ENCODE measurements at regions not wholly inside any gene's neighbourhood (a gene's known extent, or its start where the extent isn't known, plus 50 kb on each side); places are given as distances from the start of the nearest gene placed in this dataset.

- Histone ChIP-seq H3K4me1 (ENCODE audit: control insufficient read depth, extremely low read depth, insufficient read depth, low read length) (no peaks in the 10 kb centered on the region), H2AFZ (ENCODE audit: low read length) (no peak overlapping the region), H3K27me3 (ENCODE audit: control insufficient read depth, insufficient read depth, low read length) (no peaks in the 10 kb centered on the region), H3K79me2 (ENCODE audit: control insufficient read depth, insufficient read depth, low read length) (no peaks in the 10 kb centered on the region), H3K9me3 (ENCODE audit: control insufficient read depth, insufficient read depth, low read depth, low read length) (no peaks in the 10 kb centered on the region), H3K9ac (ENCODE audit: insufficient read depth, low read length) (no peak overlapping the region), H3K36me3 (ENCODE audit: control insufficient read depth, insufficient read depth, low read length) (no peaks in the 10 kb centered on the region), H3K27ac (ENCODE audit: insufficient read depth, low read length) (no peak overlapping the region), H3K4me3 (replicated peaks in 1 of 4; ENCODE audit: control extremely low read depth in 1 of 4, insufficient read depth in 1 of 4, low read depth in 3 of 4, low read length in 4 of 4) (no peak overlapping the region), H4K20me1 (ENCODE audit: control insufficient read depth, extremely low read depth, insufficient read depth, low read length) (no peaks in the 10 kb centered on the region), H3K4me2 (ENCODE audit: extremely low read depth, insufficient read depth, low read length) (no peak overlapping the region)
- DNase-seq (ENCODE audit: low read depth in 2 of 2) = no peak
- TF ChIP-seq EZH2 (IDR thresholded peaks at IDR 0.05; ENCODE audit: low read length, missing control alignments) = no peak
- no peak for TF ChIP-seq CTCF (conservative IDR thresholded peaks at IDR 0.05 in 1 of 2, IDR thresholded peaks at IDR 0.05 in 1 of 2; ENCODE audit: low read depth in 1 of 2, low read length in 2 of 2)
Measured at GRCh38 chr6:23424584-23424983, 701.4 kb upstream of the NRSN1 start.

GRCh38 chr6:23435126-23435525, 690.9 kb upstream of the NRSN1 start:
- H2AFZ ChIP-seq (ENCODE audit: low read length) = no peak overlapping the region
- TF ChIP-seq EZH2 (IDR thresholded peaks at IDR 0.05; ENCODE audit: low read length, missing control alignments) (no peak), CTCF (conservative IDR thresholded peaks at IDR 0.05 in 1 of 2, IDR thresholded peaks at IDR 0.05 in 1 of 2; ENCODE audit: low read depth in 1 of 2, low read length in 2 of 2) (no peak)
- H3K79me2 ChIP-seq (ENCODE audit: control insufficient read depth, insufficient read depth, low read length) = no peaks in the 10 kb centered on the region
- no peak overlapping the region for H3K9ac ChIP-seq (ENCODE audit: insufficient read depth, low read length)
- H4K20me1 ChIP-seq (ENCODE audit: control insufficient read depth, extremely low read depth, insufficient read depth, low read length) = no peaks in the 10 kb centered on the region
- no peak overlapping the region for H3K4me2 ChIP-seq (ENCODE audit: extremely low read depth, insufficient read depth, low read length)
- no peak for DNase-seq (ENCODE audit: low read depth in 2 of 2)
- H3K4me1 ChIP-seq (ENCODE audit: control insufficient read depth, extremely low read depth, insufficient read depth, low read length) = no peaks in the 10 kb centered on the region
- H3K9me3 ChIP-seq (ENCODE audit: control insufficient read depth, insufficient read depth, low read depth, low read length) = no peaks in the 10 kb centered on the region
- no peaks in the 10 kb centered on the region for H3K36me3 ChIP-seq (ENCODE audit: control insufficient read depth, insufficient read depth, low read length)
- no peak overlapping the region for H3K4me3 ChIP-seq (replicated peaks in 1 of 4; ENCODE audit: control extremely low read depth in 1 of 4, insufficient read depth in 1 of 4, low read depth in 3 of 4, low read length in 4 of 4)
- no peak overlapping the region for H3K27ac ChIP-seq (ENCODE audit: insufficient read depth, low read length)
- H3K27me3 ChIP-seq (ENCODE audit: control insufficient read depth, insufficient read depth, low read length) = no peaks in the 10 kb centered on the region

GRCh38 chr6:23435798-23436197, 690.2 kb upstream of the NRSN1 start:
- Histone ChIP-seq H3K4me3 (replicated peaks in 1 of 4; ENCODE audit: control extremely low read depth in 1 of 4, insufficient read depth in 1 of 4, low read depth in 3 of 4, low read length in 4 of 4) (no peak overlapping the region), H3K27ac (ENCODE audit: insufficient read depth, low read length) (no peak overlapping the region), H3K9ac (ENCODE audit: insufficient read depth, low read length) (no peak overlapping the region), H3K9me3 (ENCODE audit: control insufficient read depth, insufficient read depth, low read depth, low read length) (no peaks in the 10 kb centered on the region), H2AFZ (ENCODE audit: low read length) (no peak overlapping the region), H3K4me1 (ENCODE audit: control insufficient read depth, extremely low read depth, insufficient read depth, low read length) (no peaks in the 10 kb centered on the region), H3K4me2 (ENCODE audit: extremely low read depth, insufficient read depth, low read length) (no peak overlapping the region), H3K79me2 (ENCODE audit: control insufficient read depth, insufficient read depth, low read length) (no peaks in the 10 kb centered on the region), H3K27me3 (ENCODE audit: control insufficient read depth, insufficient read depth, low read length) (no peaks in the 10 kb centered on the region), H3K36me3 (ENCODE audit: control insufficient read depth, insufficient read depth, low read length) (no peaks in the 10 kb centered on the region), H4K20me1 (ENCODE audit: control insufficient read depth, extremely low read depth, insufficient read depth, low read length) (no peaks in the 10 kb centered on the region)
- DNase-seq (ENCODE audit: low read depth in 2 of 2) = peak in 1 of 2 donors; percentile 38
- TF ChIP-seq CTCF (conservative IDR thresholded peaks at IDR 0.05 in 1 of 2, IDR thresholded peaks at IDR 0.05 in 1 of 2; ENCODE audit: low read depth in 1 of 2, low read length in 2 of 2) = no peak
- TF ChIP-seq EZH2 (IDR thresholded peaks at IDR 0.05; ENCODE audit: low read length, missing control alignments) = no peak
